HG03045 (cell line): ENCODE measurements at regions not wholly inside any gene's neighbourhood (a gene's known extent, or its start where the extent isn't known, plus 50 kb on each side); places are given as distances from the start of the nearest gene placed in this dataset.
"Not testable (repeated sequence)": the region's sequence is repeated elsewhere in the genome, so short reads cannot be mapped to it uniquely, and the experiment has no call there.

ENCODE experiments used
- ATAC-seq: cut with Tn5 transposase; IDR thresholded peaks from one replicate; pipeline ENCODE4 v1.9.1; 2021; ENCODE audit warnings: mild to moderate bottlenecking, moderate library complexity; ENCODE audit not compliant: unreplicated experiment

GRCh38 chr6:141521440-141521839, 611.3 kb upstream of the GJE1 start:
- no peak for ATAC-seq

GRCh38 chr6:141513830-141514229, 618.9 kb upstream of the GJE1 start:
- no peak for ATAC-seq

- ATAC-seq, result no peak
Observed at GRCh38 chr6:141510803-141511202, 621.9 kb upstream of the GJE1 start.

GRCh38 chr6:141506062-141506461, 626.7 kb upstream of the GJE1 start:
- ATAC-seq, result not testable (repeated sequence)

GRCh38 chr6:141504318-141504717, 628.4 kb upstream of the GJE1 start:
- not testable (repeated sequence) for ATAC-seq

GRCh38 chr6:141501616-141502015, 631.1 kb upstream of the GJE1 start:
- no peak for ATAC-seq

- no peak for ATAC-seq
Observed at GRCh38 chr6:141498977-141499376, 633.7 kb upstream of the GJE1 start.

- no peak for ATAC-seq
Observed at GRCh38 chr6:141492521-141493284, 640.0 kb upstream of the GJE1 start.

GRCh38 chr6:141491684-141492083, 641.0 kb upstream of the GJE1 start:
- ATAC-seq, result no peak

GRCh38 chr6:141490982-141491381, 641.7 kb upstream of the GJE1 start:
- ATAC-seq, result no peak

- ATAC-seq, result peak; percentile 34
Observed at GRCh38 chr6:141488488-141488887, 644.2 kb upstream of the GJE1 start.

GRCh38 chr6:141486942-141487341, 645.8 kb upstream of the GJE1 start:
- no peak for ATAC-seq

GRCh38 chr6:141484711-141485110, 648.0 kb upstream of the GJE1 start:
- ATAC-seq, result peak; percentile 81

- peak; percentile 94 for ATAC-seq
Observed at GRCh38 chr6:141483598-141484061, 649.1 kb upstream of the GJE1 start.

- no peak for ATAC-seq
Observed at GRCh38 chr6:141482796-141483597, 649.7 kb upstream of the GJE1 start.

- no peak for ATAC-seq
Observed at GRCh38 chr6:141475259-141475658, 657.5 kb upstream of the GJE1 start.

- ATAC-seq, result no peak
Observed at GRCh38 chr6:141472162-141472928, 660.4 kb upstream of the GJE1 start.

- ATAC-seq, result no peak
Observed at GRCh38 chr6:141470810-141471209, 661.9 kb upstream of the GJE1 start.

- no peak for ATAC-seq
Observed at GRCh38 chr6:141467881-141468280, 664.8 kb upstream of the GJE1 start.

- ATAC-seq, result no peak
Observed at GRCh38 chr6:141467041-141467440, 665.7 kb upstream of the GJE1 start.

- no peak for ATAC-seq
Observed at GRCh38 chr6:141464896-141465295, 667.8 kb upstream of the GJE1 start.
